HG02852 (cell line): ENCODE measurements at regions not wholly inside any gene's neighbourhood (a gene's known extent, or its start where the extent isn't known, plus 50 kb on each side); places are given as distances from the start of the nearest gene placed in this dataset.

Experiments used
- ATAC-seq: cut with Tn5 transposase; IDR thresholded peaks from one replicate; pipeline ENCODE4 v1.9.1; 2021; ENCODE audit warnings: mild to moderate bottlenecking, moderate library complexity; ENCODE audit not compliant: unreplicated experiment

DNA sequence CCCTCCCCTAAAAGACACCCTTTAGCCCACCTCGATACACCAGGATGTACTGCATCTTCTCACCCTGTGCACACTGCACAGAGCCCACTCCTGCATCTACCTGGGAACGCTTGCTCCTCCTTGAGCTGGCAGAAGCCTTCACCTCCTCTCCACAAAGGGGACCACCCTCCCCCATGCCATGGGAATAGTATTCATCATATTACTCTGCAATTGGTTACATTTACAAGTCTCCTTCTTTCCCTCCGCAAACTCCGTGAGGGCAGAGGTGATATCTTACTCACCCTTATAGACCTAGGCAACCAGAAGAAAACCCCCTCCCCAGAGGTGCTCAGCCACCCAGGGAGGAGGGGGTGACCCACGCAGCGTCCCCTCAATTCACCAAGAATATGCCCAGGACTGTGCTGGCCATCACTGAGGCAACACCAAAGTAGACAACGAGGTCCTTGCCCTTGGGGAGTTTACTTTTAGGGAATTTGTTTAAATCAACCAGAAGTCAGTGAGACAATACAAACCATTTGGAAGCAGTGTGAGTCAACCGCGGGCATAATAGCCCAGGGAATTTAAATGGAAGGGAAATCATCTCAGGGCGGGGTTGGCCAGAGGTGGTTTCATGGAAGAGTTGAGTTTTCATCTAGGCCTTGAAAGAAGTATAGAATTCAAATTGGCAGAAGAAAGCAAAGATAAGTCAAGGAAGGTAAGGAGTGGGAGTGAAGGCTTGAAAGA, 214.5 kb downstream of the BARX2 start:
- no peak for ATAC-seq

GRCh38 chr11:129590753-129591475, 215.3 kb downstream of the BARX2 start:
- no peak for ATAC-seq

DNA sequence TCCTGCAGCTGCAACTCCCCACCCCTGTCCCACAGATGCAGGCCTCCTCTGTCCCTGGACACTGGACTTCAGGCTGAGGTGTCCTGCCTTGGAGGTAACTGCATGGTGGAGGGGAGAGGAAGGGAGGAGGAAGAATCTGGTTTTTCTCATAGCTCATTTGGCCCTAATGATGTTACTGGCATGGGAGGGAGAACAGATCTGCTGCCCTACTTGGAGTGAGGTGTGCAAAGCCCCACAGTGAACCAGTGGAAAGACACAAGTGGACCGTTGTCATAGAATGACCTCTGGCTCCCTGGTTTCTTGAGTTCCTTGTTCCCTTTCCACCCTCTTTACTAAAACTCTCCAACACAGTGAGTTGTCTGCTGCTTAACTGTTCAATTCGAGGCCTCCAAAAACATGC, 215.9 kb downstream of the BARX2 start:
- ATAC-seq: no peak

DNA sequence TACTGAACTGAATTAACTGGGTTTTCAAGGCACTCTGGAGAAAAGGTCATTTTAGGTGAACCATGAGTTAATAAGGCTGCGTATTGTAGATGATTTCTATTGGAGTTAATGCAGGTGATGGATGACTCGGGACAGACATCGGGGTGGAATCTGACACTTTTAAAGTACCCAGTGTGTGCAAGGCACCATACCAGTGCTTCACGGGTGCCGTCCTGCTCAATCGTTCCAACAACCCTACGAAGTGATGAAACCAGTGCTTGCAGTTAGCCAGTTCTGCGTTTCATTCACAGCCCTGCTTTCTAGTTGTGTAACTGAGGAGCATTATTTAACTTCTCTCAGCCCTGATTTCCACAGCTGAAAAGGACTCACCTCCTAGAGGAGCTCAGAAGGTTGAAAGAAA, 216.5 kb downstream of the BARX2 start:
- no peak for ATAC-seq

GRCh38 chr11:129593098-129593497, 217.4 kb downstream of the BARX2 start:
- ATAC-seq: no peak

- ATAC-seq: no peak
These were observed 219.7 kb downstream of the BARX2 start for GRCh38 chr11:129595038-129595962.

GRCh38 chr11:129596351-129596750, 219.3 kb upstream of the TMEM45B start:
- no peak for ATAC-seq

DNA sequence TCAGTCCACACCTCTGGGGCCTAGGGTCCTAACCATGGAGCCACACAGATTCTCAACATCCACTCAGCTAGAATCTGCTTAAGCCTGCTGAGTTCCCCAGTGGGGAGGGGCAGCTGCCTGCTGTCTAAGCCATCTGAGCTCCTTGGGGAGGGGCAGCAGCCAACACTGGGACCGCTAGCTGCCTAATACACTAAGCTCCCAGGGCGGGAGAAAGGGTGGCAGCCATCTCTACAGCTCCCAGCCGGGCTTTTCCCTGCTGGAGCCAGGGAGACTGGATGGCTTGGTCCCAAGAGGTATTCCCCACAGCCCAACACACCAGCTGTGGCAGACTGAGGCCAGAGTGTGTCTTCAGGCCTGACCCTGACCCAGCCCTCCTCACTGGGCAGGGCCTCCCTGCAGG, 217.3 kb upstream of the TMEM45B start:
- no peak for ATAC-seq

DNA sequence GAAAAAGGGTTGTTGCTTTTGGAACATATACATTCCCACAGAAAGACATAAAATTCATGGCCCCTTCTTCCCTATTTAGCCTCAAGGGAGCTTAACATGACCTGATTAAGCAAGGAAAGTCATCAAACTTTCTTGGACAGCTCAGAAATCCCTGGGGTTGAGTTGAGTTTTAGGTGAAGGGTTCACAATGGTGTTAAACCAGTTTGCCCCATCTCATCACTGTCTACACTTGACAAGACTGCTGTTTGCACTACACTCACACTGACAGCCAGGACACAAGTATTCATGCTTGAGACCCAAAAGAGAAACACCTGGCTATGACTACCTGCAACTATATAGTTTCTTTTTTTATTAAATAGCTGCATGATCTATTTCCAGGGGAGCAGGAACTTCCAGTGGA, 209.8 kb upstream of the TMEM45B start:
- no peak for ATAC-seq

- ATAC-seq: no peak
These were observed 206.9 kb upstream of the TMEM45B start for GRCh38 chr11:129608711-129609110.

DNA sequence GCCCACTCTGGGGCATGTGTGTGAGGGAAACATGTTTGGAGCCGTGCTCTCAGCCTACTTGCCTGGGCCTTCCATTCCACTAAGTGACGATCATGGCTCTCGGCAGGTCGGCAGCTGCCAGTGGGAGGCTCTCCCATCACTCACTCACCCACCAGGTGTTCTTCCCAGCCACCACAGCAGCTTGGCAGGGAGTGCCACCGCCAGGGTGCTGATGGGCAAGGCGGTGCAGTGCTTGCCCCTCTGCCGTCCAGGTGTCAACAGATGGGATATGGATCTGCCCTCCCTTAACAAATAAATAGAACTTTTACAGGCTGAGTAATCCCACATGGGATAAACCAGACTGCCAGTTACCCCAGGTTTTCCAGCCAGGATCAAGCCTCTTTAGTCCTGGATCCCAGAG, 205.5 kb upstream of the TMEM45B start:
- ATAC-seq: no peak

DNA sequence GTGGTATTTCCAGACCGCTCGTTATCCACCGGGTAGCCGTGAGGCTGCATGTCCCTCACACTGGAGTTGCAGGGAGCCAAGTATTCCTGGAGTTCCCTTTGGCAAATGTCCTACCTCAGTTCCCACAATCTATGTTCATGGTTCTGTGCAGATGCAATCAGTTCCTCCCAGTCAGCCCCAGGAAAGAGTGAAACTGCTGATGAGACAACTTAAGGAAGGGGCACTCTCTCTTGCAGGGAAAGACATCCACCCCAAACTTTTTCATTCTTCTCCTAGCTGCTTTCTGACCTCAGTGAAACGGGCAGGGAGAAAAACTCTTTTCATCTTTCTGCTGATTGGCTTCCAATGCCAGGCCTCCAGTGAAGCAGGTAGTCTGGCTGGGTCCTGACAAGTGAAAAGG, 205.1 kb upstream of the TMEM45B start:
- ATAC-seq: no peak

GRCh38 chr11:129611661-129612446, 203.8 kb upstream of the TMEM45B start:
- ATAC-seq: no peak

DNA sequence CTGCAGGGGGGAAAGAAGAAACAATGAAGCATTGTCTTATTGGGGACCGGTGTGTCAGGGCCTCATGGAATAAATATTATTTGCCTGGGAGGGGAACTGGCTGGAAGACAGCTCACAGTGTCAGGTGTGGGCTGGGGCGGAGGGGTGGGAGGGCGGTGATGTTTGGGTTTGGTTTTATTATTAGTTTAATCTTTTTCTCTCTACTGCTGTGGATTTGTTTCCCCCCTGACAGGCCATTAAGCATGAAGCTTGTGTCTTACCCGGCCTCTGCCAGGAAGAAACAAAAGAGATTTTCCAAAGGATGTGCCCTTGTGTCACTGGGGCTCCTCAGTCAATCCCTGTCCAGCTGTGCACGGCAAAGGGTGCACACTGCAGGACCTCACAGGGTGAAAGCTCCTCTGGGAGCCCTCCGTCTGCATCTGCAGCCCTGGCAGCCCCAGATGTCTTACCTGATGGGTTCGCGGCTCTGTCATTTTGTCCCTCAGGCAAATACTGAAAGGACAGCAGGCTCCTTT, 203.1 kb upstream of the TMEM45B start:
- ATAC-seq: no peak

GRCh38 chr11:129613071-129613470, 202.6 kb upstream of the TMEM45B start:
- no peak for ATAC-seq

DNA sequence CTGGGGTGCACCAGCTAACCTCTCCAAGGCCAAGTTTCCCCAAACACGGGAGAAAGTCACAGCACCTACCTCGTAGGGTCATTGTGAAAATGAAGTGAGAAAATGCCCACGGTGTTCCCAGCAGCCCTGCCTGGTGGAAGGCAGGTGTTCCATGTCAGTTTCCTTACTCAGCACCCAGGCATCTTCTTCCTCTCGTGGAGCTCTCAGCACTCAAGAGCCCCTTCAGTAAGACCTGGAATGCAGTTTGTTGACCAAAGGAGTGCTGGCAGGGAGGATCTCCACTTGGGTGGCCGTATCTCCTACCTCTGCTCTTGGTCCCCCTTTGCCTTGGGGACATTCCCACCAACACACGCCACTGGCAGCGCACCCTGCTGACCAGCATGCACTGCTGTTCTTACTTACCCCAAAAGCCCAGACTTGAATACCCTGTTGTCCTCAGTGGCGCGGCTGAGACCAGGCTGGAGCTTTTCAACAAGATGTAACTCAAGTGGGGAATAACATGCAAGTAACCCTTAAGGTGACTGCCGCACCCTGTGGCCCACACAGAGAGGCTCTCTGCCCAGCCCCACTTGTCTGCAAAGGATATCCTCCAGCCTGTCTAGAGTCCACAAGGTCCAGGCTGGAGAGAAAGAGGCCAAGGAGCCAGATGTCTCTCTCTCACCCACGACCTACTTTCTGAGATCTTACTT, 201.2 kb upstream of the TMEM45B start:
- no peak for ATAC-seq

DNA sequence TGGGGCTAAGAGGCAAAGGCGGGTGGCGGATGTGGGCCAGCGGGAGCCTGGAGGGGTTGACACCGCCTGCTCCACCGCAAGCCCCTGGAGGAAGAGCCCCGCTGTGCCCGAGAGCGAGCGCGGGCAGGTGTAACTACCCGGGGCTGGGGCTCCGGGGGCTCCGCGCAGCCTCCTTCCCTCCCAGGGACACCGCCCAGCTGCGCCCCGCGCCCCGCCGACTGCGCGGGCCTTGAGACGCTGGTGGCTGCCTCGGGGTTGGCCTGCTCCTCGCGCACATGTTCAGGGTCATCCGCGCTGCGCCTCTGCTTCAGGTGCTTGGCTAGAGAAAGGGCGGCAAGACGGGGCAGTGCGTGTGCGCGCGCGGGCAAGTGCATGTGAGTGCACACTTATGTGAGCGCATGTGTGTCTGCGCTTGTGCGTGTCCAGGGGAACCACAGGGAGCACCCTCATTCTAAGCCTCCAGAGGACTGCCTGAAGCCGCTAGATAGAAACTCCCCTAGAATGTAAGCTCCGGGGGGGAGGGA, 197.5 kb upstream of the TMEM45B start:
- no peak for ATAC-seq

DNA sequence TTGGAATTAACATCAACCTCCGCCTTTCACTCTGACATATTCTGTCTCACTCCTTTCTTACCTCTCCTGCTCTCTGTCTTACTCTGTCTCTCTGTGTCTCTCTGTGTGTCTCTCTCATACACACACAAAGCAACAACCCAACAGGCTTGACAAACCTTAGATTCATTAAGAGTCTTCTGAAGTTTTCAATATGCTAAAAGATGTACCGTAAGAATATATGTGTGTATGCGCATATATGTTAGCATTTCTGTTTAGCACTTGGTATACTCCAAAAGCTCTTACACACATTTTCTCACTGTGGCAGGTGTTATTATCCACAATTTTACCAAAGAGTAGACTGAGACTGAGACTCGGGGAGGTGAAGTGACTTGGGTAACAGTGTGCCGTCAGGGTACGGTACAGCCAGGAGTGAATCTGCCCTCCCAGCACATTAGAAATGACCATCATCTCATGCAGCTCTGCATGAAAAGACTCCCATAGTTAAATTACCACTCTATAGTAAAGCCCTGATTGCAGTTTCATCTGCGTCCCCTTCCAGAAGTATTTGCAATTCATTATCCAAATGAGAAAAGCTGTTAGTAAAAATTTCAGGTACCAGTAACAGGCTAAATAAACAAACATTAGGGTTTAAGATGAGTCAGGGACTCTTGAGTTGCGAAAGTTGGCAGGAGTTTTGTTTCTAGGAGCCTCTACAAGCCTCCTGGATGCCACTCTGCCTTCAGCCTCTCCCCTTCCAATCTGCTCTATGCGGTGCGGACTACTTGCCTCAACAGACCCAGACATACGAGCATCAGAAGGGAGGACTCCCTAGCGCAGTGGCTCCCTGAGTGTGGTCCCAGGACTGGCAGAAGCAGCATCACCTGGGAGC, 195.2 kb upstream of the TMEM45B start:
- no peak for ATAC-seq

DNA sequence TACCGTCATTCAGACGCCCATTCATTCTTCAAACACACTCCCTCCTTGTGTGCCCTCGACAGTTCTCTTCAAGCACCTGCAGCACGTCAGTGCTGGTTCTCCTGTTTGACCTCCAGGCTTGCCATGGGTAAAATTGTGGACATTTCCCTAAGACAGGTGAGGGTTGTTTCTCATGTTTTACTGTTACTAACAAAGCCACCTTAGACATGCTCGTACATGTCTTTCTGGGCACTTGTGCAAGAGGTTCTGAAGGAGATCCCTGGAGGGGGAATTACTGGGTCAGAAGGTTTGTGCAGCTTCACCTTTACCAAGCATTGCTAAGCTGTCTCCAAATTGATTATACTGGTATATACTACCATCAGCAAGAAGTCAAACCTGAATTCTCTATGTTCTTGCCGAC, 189.7 kb upstream of the TMEM45B start:
- no peak for ATAC-seq
